HG03558 (cell line): ENCODE measurements at regions not wholly inside any gene's neighbourhood (a gene's known extent, or its start where the extent isn't known, plus 50 kb on each side); places are given as distances from the start of the nearest gene placed in this dataset.

Experiments used
- ATAC-seq: cut with Tn5 transposase; IDR thresholded peaks from one replicate; pipeline ENCODE4 v1.9.1; 2021; ENCODE audit warnings: moderate number of reproducible peaks; ENCODE audit not compliant: unreplicated experiment; ENCODE audit errors: extremely low read depth

GRCh38 chr2:122514451-122514996 lies 759.1 kb downstream of the TSN start:
- ATAC-seq = no peak

GRCh38 chr2:122515731-122516290 lies 760.4 kb downstream of the TSN start:
- ATAC-seq = no peak

GRCh38 chr2:122516775-122517174 lies 761.3 kb downstream of the TSN start:
- ATAC-seq = no peak

GRCh38 chr2:122519366-122519765 lies 763.9 kb downstream of the TSN start:
- no peak for ATAC-seq

GRCh38 chr2:122519821-122520611 lies 764.6 kb downstream of the TSN start:
- no peak for ATAC-seq

- ATAC-seq = no peak
These were observed 767.7 kb downstream of the TSN start for GRCh38 chr2:122523143-122523542.

GRCh38 chr2:122523981-122524380 lies 768.5 kb downstream of the TSN start:
- ATAC-seq = no peak

GRCh38 chr2:122525336-122525735 lies 769.9 kb downstream of the TSN start:
- ATAC-seq = no peak

- no peak for ATAC-seq
These were observed 772.6 kb downstream of the TSN start for GRCh38 chr2:122528061-122528460.

- ATAC-seq = no peak
These were observed 773.7 kb downstream of the TSN start for GRCh38 chr2:122528958-122529705.

GRCh38 chr2:122530814-122531213 lies 775.4 kb downstream of the TSN start:
- ATAC-seq = no peak

- ATAC-seq = no peak
These were observed 776.0 kb downstream of the TSN start for GRCh38 chr2:122531290-122532071.

GRCh38 chr2:122532072-122532344 lies 776.6 kb downstream of the TSN start:
- ATAC-seq = no peak

GRCh38 chr2:122532481-122532880 lies 777.0 kb downstream of the TSN start:
- ATAC-seq = no peak

GRCh38 chr2:122535960-122536505 lies 780.6 kb downstream of the TSN start:
- ATAC-seq = no peak

GRCh38 chr2:122539311-122539710 lies 783.9 kb downstream of the TSN start:
- no peak for ATAC-seq

GRCh38 chr2:122539920-122540319 lies 784.5 kb downstream of the TSN start:
- ATAC-seq = no peak

- ATAC-seq = no peak
These were observed 786.8 kb downstream of the TSN start for GRCh38 chr2:122542236-122542635.

- no peak for ATAC-seq
These were observed 787.2 kb downstream of the TSN start for GRCh38 chr2:122542646-122543045.

- ATAC-seq = no peak
These were observed 788.4 kb downstream of the TSN start for GRCh38 chr2:122543815-122544214.
